MM.1S (cell line): ENCODE measurements at regions not wholly inside any gene's neighbourhood (a gene's known extent, or its start where the extent isn't known, plus 50 kb on each side); places are given as distances from the start of the nearest gene placed in this dataset.

ENCODE experiments used
- EZH2phosphoT487 ChIP-seq: fragments of 300-600 bp; sonication (generic); IDR thresholded peaks from 2 replicates; pipeline ENCODE4 v1.6.1; 2018; ENCODE audit warnings: antibody characterized with exemption, low read length
- TF ChIP-seq, protein P1 (sequence below): fragments of 300-600 bp; sonication (generic); IDR thresholded peaks from 2 replicates; pipeline ENCODE4 v1.5.1; 2016; ENCODE audit warnings: antibody characterized with exemption, low read length, mixed read lengths

DNA sequence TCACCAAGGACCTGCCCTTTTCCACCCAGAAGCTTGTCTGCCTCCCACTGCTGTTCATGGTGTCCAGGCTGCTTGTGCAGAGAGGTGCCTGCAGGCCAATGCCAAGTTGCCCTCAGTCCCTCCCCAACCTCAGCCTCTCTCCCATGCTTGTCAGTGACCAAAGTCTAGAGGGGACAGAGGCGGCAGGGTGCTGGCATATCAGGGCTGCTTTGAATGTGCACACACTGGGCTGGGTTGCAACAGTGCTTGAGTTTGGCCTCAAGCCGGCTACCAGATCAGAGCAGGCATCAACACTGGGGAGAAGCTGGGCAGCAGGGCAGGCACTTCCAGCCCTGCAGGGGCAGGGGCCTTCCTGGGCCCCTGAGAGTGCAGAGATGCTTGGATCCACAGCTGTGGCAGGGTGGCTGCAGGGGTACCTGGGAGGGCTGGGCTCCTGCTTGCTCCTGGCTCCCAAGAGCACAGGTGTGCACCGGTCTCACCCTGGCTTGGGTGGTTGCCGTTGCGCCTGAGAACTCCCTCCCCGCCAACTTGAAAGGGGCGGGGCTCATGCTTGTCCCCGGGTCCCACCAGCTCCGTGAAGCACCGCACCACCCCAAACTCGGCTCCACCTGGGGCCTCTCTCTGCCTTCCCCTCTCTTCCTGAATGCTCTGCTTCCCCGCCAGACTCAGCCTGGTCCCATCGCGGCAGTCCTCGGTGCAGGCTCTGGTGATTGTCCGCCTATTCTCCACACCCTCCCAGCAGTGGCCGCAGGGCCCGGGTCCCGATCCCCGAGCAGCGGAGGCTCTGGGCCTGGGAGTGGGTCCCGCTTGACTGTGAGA is 1681.9 kb upstream of the ADGRL3 start:
- TF ChIP-seq, protein P1, sequence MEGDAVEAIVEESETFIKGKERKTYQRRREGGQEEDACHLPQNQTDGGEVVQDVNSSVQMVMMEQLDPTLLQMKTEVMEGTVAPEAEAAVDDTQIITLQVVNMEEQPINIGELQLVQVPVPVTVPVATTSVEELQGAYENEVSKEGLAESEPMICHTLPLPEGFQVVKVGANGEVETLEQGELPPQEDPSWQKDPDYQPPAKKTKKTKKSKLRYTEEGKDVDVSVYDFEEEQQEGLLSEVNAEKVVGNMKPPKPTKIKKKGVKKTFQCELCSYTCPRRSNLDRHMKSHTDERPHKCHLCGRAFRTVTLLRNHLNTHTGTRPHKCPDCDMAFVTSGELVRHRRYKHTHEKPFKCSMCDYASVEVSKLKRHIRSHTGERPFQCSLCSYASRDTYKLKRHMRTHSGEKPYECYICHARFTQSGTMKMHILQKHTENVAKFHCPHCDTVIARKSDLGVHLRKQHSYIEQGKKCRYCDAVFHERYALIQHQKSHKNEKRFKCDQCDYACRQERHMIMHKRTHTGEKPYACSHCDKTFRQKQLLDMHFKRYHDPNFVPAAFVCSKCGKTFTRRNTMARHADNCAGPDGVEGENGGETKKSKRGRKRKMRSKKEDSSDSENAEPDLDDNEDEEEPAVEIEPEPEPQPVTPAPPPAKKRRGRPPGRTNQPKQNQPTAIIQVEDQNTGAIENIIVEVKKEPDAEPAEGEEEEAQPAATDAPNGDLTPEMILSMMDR = no peak
- no peak for TF ChIP-seq EZH2phosphoT487
